Stimulated activated effector memory CD8-positive, alpha-beta T cell treated with anti-CD3 and anti-CD28 coated beads, Interleukin-12 subunit alpha, Interleukin-12 subunit beta, amount 100 ng/mL, for 72 hours (primary cell): ENCODE measurements at regions not wholly inside any gene's neighbourhood (a gene's known extent, or its start where the extent isn't known, plus 50 kb on each side); places are given as distances from the start of the nearest gene placed in this dataset.

Experiments used
- ATAC-seq: fragments of 150-1000 bp; cut with Tn5 transposase; 2 replicates; pipeline ENCODE4 v1.10.0; 2021
- DNase-seq, 2 donors: peaks; one replicate each; pipeline ENCODE4 v3.0.0; 2021 to 2022; ENCODE audit warnings: low spot score in 2 of 2
- H3K27ac Mint-ChIP-seq: one replicate; pipeline ENCODE4 v1.8.0; 2022; ENCODE audit warnings: mild to moderate bottlenecking, mixed read lengths
- H3K36me3 Mint-ChIP-seq: one replicate; pipeline ENCODE4 v1.8.0; 2022; ENCODE audit warnings: mild to moderate bottlenecking, mixed read lengths
- H3K4me1 Mint-ChIP-seq: one replicate; pipeline ENCODE4 v1.8.0; 2022; ENCODE audit warnings: mixed read lengths
- H3K4me3 Mint-ChIP-seq: one replicate; pipeline ENCODE4 v1.8.0; 2022; ENCODE audit warnings: mild to moderate bottlenecking, mixed read lengths
- H3K9me3 Mint-ChIP-seq: one replicate; pipeline ENCODE4 v1.8.0; 2022; ENCODE audit warnings: mixed read lengths

DNA sequence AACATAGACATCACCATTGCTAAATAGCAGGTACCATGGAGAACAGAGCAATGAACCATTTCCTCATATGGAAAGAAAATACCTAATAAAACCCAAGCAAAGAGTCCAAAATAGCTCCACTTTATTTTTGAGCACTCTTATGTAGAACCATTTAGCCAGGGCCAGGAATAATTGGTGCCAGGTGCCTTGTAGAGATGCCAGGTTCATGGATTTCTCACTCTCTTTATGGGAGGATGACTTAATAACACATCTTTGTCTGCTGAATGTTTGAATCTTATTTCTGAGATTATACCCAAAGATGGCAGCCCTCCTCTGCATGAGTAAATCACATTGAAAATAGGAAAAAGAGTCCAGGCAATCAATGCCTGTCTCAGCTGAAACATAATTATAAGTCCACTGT, 212.3 kb upstream of the SFRP2 start:
- no peak for ATAC-seq
- Mint-ChIP-seq H3K27ac (no peak overlapping the region), H3K9me3 (peaks cover 4% of the 10 kb centered on the region), H3K36me3 (no peaks in the 10 kb centered on the region), H3K4me3 (no peak overlapping the region), H3K4me1 (no peaks in the 10 kb centered on the region)
- no peak for DNase-seq

GRCh38 chr4:153997516-153997915, 208.6 kb upstream of the SFRP2 start:
- DNase-seq (no peak), ATAC-seq (no peak)
- peaks cover 4% of the 10 kb centered on the region for H3K9me3 Mint-ChIP-seq
- no peaks in the 10 kb centered on the region for H3K4me1 Mint-ChIP-seq
- H3K4me3 Mint-ChIP-seq: no peak overlapping the region
- no peak overlapping the region for H3K27ac Mint-ChIP-seq
- H3K36me3 Mint-ChIP-seq: no peaks in the 10 kb centered on the region

DNA sequence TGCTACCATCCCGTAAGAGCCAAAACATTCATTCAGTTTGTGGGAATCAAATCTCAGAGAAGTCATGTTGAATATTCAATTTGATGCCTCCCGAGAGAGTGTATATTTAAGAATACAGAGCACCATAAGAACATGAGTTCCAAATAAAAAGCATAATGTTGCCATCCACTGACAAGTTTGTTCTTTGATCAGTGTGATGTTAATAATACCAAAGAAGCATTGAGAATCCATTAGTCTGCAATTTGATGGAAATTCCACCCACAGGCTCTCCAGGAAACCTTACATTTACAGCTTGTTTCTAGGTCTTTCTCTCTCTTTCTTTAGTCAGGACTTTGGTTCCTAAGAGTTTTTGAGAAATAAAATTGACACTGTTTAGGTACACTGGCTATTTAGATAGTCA, 200.6 kb upstream of the SFRP2 start:
- H3K27ac Mint-ChIP-seq: no peak overlapping the region
- no peak overlapping the region for H3K4me3 Mint-ChIP-seq
- no peaks in the 10 kb centered on the region for H3K4me1 Mint-ChIP-seq

GRCh38 chr4:153988492-153989363, 199.8 kb upstream of the SFRP2 start:
- Mint-ChIP-seq H3K27ac (no peak overlapping the region), H3K4me1 (no peaks in the 10 kb centered on the region), H3K4me3 (no peak overlapping the region), H3K9me3 (peaks cover 3% of the 10 kb centered on the region), H3K36me3 (no peaks in the 10 kb centered on the region)
- DNase-seq (no peak), ATAC-seq (no peak)

More for the DNA sequence above, 200.6 kb upstream of the SFRP2 start:
- Mint-ChIP-seq H3K9me3 (peaks cover 3% of the 10 kb centered on the region), H3K36me3 (no peaks in the 10 kb centered on the region)
- ATAC-seq (no peak), DNase-seq (no peak)

DNA sequence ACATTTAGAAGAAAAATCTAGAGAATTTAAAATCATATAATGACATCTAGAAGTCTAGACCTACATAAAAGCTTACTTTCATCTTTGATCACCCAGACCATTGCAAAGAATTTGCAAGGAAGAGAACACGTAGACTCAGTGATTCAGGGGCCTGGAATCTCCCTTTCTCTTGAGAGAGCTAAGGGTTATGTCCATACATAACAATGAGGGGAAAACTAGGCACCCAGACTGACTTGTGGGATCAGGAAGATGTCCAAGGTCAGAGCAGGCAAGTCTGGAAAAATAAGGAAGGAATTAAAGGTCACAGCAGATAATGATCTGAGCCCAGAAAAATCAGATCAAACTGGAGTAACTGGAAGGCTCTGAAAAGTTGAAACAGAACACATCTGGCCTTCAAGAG, 198.4 kb upstream of the SFRP2 start:
- DNase-seq: no peak
- Mint-ChIP-seq H3K27ac (no peak overlapping the region), H3K4me1 (no peaks in the 10 kb centered on the region), H3K9me3 (peaks cover 3% of the 10 kb centered on the region), H3K36me3 (no peaks in the 10 kb centered on the region), H3K4me3 (no peak overlapping the region)
- no peak for ATAC-seq

- H3K27ac Mint-ChIP-seq: no peak overlapping the region
- no peak overlapping the region for H3K4me3 Mint-ChIP-seq
- ATAC-seq (no peak), DNase-seq (no peak)
- no peaks in the 10 kb centered on the region for H3K36me3 Mint-ChIP-seq
- H3K4me1 Mint-ChIP-seq: no peaks in the 10 kb centered on the region
- peaks cover 16% of the 10 kb centered on the region for H3K9me3 Mint-ChIP-seq
Measured at GRCh38 chr4:153976954-153977353, 188.1 kb upstream of the SFRP2 start.

DNA sequence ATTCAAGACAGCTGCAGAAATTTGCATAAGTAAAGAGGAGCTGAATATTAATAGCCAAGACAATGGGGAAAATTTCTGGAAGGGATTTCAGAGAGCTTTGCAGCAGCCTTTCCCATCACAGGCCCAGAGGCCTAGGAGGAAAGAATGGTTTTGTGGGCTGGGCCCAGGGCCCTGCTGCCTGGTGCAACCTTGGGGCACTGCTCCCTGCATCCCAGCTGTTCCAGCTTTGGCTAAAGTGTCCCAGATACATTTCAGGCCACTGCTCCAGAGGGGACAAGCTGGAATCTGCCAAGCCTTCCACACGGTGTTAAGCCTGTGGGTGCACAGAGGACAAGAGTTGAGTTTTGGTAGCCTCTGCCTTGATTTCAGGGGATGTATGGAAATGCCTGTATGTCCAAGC, 185.6 kb upstream of the SFRP2 start:
- ATAC-seq (no peak), DNase-seq (no peak)
- no peaks in the 10 kb centered on the region for H3K4me1 Mint-ChIP-seq
- H3K4me3 Mint-ChIP-seq: no peak overlapping the region
- H3K9me3 Mint-ChIP-seq: peaks cover 12% of the 10 kb centered on the region
- no peak overlapping the region for H3K27ac Mint-ChIP-seq
- no peaks in the 10 kb centered on the region for H3K36me3 Mint-ChIP-seq

GRCh38 chr4:153973942-153974341, 185.1 kb upstream of the SFRP2 start:
- no peak overlapping the region for H3K4me3 Mint-ChIP-seq
- ATAC-seq (no peak), DNase-seq (no peak)
- peaks cover 12% of the 10 kb centered on the region for H3K9me3 Mint-ChIP-seq
- no peak overlapping the region for H3K27ac Mint-ChIP-seq
- no peaks in the 10 kb centered on the region for H3K4me1 Mint-ChIP-seq
- H3K36me3 Mint-ChIP-seq: no peaks in the 10 kb centered on the region

DNA sequence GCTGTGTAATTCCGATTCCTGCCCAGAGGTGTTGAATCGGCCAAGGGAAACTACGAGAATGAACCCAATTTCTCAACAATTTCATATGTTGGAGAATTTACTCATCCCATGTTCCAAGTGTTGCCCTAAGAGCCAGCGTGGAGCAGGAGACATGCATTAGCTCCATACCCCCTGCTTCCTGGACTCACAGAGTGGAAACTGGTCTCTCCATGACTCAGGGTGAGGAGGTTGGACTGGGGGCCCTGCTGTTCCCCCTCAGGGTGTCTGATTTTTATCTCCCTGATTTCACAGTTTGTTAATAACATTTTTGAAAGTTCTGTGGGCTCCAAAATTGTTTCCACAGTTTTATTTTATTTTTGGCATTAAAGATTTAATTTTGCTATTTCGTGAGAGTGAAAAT, 183.0 kb upstream of the SFRP2 start:
- Mint-ChIP-seq H3K4me3 (no peak overlapping the region), H3K27ac (no peak overlapping the region), H3K4me1 (no peaks in the 10 kb centered on the region), H3K9me3 (peaks cover 12% of the 10 kb centered on the region), H3K36me3 (no peaks in the 10 kb centered on the region)
- ATAC-seq (no peak), DNase-seq (no peak)

- Mint-ChIP-seq H3K9me3 (peaks cover 8% of the 10 kb centered on the region), H3K4me3 (no peak overlapping the region), H3K27ac (no peak overlapping the region), H3K36me3 (no peaks in the 10 kb centered on the region), H3K4me1 (no peaks in the 10 kb centered on the region)
- ATAC-seq: no peak
- no peak for DNase-seq
Measured at GRCh38 chr4:153970169-153970568, 181.3 kb upstream of the SFRP2 start.

DNA sequence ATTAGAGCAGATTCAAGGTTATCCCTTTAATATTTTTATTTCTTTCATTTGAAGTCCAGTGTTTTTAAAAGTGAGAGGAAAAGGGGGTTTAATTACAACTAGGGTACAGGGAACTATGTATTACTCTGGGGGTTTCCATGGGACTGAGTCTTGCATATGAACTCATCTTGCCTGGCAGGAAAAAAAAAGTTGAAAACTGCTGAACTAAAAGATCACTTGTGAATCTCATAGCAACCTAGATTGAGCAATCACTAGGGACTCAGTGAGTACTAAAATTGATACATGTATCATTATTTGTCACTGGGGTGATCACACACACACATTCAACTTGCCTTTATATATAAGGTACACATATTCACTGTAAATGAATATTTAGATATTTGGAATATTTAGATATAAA, 180.7 kb upstream of the SFRP2 start:
- DNase-seq (no peak), ATAC-seq (no peak)
- Mint-ChIP-seq H3K36me3 (no peaks in the 10 kb centered on the region), H3K9me3 (peaks cover 8% of the 10 kb centered on the region), H3K27ac (no peak overlapping the region), H3K4me1 (no peaks in the 10 kb centered on the region), H3K4me3 (no peak overlapping the region)

- Mint-ChIP-seq H3K27ac (no peak overlapping the region), H3K36me3 (no peaks in the 10 kb centered on the region), H3K4me1 (peaks cover 8% of the 10 kb centered on the region), H3K4me3 (no peak overlapping the region), H3K9me3 (no peaks in the 10 kb centered on the region)
- DNase-seq (no peak), ATAC-seq (no peak)
Measured at GRCh38 chr4:153966641-153967040, 177.8 kb upstream of the SFRP2 start.

DNA sequence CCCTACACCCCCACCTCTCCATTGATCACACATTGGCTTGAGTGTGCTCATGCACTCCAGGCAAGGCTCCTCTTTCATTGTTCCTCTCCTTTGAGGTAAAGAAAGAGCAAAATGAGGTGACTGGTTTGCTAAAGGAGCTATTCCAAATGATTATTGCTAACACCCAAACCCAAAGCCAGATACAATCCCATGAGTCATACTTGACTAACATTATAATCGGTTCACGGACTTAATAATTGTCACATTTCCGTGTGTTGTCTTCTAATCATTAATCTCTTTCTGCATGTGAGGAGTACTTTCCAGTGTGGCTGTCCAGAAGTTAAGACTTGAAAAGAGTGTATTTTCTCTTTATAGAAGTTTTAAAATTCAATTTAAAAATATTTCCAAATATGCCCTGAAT, 174.3 kb upstream of the SFRP2 start:
- Mint-ChIP-seq H3K4me1 (peaks cover 8% of the 10 kb centered on the region), H3K27ac (no peak overlapping the region), H3K36me3 (no peaks in the 10 kb centered on the region), H3K9me3 (no peaks in the 10 kb centered on the region), H3K4me3 (no peak overlapping the region)
- DNase-seq: no peak
- ATAC-seq: no peak

- peaks cover 8% of the 10 kb centered on the region for H3K4me1 Mint-ChIP-seq
- peak; percentile 62 for ATAC-seq
Measured at GRCh38 chr4:153962311-153963039, 173.6 kb upstream of the SFRP2 start.

GRCh38 chr4:153955327-153955726, 166.4 kb upstream of the SFRP2 start:
- peaks cover 3% of the 10 kb centered on the region for H3K4me1 Mint-ChIP-seq
- no peak overlapping the region for H3K27ac Mint-ChIP-seq
- H3K36me3 Mint-ChIP-seq: no peaks in the 10 kb centered on the region
- H3K4me3 Mint-ChIP-seq: no peak overlapping the region
- ATAC-seq (no peak), DNase-seq (no peak)
- H3K9me3 Mint-ChIP-seq: no peaks in the 10 kb centered on the region

More at GRCh38 chr4:153962311-153963039, 173.6 kb upstream of the SFRP2 start:
- Mint-ChIP-seq H3K4me3 (no peak overlapping the region), H3K36me3 (no peaks in the 10 kb centered on the region), H3K9me3 (no peaks in the 10 kb centered on the region), H3K27ac (no peak overlapping the region)
- DNase-seq: no peak

- H3K36me3 Mint-ChIP-seq: no peaks in the 10 kb centered on the region
- H3K4me1 Mint-ChIP-seq: peaks cover 10% of the 10 kb centered on the region
- DNase-seq: no peak
- ATAC-seq: no peak
- H3K9me3 Mint-ChIP-seq: no peaks in the 10 kb centered on the region
- H3K4me3 Mint-ChIP-seq: no peak overlapping the region
- H3K27ac Mint-ChIP-seq: no peak overlapping the region
Measured at GRCh38 chr4:153954654-153955053, 165.8 kb upstream of the SFRP2 start.
